Peyer's patch (tissue), 4 donors: ENCODE measurements at regions not wholly inside any gene's neighbourhood (a gene's known extent, or its start where the extent isn't known, plus 50 kb on each side); places are given as distances from the start of the nearest gene placed in this dataset.

Source experiments
- CTCF ChIP-seq, 6 experiments: fragments of 450-650 bp in 4 of 6; fragments of 200-600 bp in 2 of 6; sonication (generic) in 1 of 6; IDR thresholded peaks; one replicate each; pipeline ENCODE4 v1.5.1; 2017 to 2019; ENCODE audit warnings: antibody characterized with exemption in 6 of 6, mild to moderate bottlenecking in 3 of 6, moderate library complexity in 1 of 6
- POLR2A ChIP-seq, 2 donors: fragments of 450-650 bp; IDR thresholded peaks; one replicate each; pipeline ENCODE4 v1.5.1; 2017; ENCODE audit warnings: antibody characterized with exemption in 2 of 2, mild to moderate bottlenecking in 2 of 2, moderate library complexity in 2 of 2

- no peak for TF ChIP-seq CTCF (IDR thresholded peaks at IDR 0.05)
- TF ChIP-seq POLR2A (IDR thresholded peaks at IDR 0.05): no peak
These were observed 246.9 kb downstream of the RPS24 start for GRCh38 chr10:78280604-78281003.
